Epithelial cell of proximal tubule (primary cell): ENCODE measurements at regions not wholly inside any gene's neighbourhood (a gene's known extent, or its start where the extent isn't known, plus 50 kb on each side); places are given as distances from the start of the nearest gene placed in this dataset.

Source experiments
- DNase-seq: peaks from one replicate; pipeline ENCODE4 v3.0.0-alpha.2; 2011; ENCODE audit warnings: low read depth
- H3K4me3 ChIP-seq: 2 replicates; pipeline ENCODE4 v1.5.1; 2011; ENCODE audit warnings: low read depth, mild to moderate bottlenecking, low read length
- CTCF ChIP-seq: conservative IDR thresholded peaks from 2 replicates; pipeline ENCODE4 v1.5.1; 2012; ENCODE audit warnings: low read depth, mild to moderate bottlenecking, low read length

DNA sequence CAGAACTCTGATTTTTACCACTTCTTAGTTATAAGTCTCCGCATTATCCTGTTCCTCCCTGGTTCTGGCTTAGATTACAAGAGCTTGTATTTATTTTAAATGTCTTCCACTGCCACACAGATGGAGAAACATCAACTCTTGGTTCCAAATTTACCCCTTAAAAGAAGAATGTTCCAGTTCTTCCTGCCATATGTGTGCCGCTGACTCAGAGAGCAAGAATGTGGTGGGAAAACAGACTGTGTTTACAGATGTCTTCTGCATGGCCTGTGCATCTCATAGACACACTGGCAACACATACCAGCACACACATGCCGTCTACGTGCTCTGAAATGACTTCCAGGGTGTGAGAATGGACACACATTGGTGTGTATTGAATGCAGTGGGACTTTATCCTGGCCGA, 383.0 kb downstream of the LRIG3 start:
- TF ChIP-seq CTCF: no peak
- DNase-seq: no peak
- H3K4me3 ChIP-seq: no peak overlapping the region

DNA sequence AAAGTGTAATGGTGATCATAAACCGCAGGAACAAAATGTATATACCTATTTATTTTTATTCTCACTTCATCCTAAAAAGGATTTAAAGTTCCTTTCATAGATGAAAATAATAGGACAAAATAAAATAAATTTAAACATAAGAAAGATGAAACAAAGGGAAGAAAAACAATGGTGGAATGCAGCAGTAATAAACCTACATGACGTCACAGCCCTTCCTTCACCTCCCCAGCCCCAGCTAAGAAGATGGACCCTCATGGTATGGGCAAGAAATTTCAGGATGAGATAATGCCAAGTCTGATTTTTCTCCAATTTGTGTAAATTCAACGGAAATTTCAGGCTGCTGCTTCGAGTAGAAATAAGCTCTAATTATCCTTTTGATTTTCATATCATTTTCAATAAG, 381.0 kb downstream of the LRIG3 start:
- no peak for TF ChIP-seq CTCF
- DNase-seq: no peak
- no peak overlapping the region for H3K4me3 ChIP-seq

DNA sequence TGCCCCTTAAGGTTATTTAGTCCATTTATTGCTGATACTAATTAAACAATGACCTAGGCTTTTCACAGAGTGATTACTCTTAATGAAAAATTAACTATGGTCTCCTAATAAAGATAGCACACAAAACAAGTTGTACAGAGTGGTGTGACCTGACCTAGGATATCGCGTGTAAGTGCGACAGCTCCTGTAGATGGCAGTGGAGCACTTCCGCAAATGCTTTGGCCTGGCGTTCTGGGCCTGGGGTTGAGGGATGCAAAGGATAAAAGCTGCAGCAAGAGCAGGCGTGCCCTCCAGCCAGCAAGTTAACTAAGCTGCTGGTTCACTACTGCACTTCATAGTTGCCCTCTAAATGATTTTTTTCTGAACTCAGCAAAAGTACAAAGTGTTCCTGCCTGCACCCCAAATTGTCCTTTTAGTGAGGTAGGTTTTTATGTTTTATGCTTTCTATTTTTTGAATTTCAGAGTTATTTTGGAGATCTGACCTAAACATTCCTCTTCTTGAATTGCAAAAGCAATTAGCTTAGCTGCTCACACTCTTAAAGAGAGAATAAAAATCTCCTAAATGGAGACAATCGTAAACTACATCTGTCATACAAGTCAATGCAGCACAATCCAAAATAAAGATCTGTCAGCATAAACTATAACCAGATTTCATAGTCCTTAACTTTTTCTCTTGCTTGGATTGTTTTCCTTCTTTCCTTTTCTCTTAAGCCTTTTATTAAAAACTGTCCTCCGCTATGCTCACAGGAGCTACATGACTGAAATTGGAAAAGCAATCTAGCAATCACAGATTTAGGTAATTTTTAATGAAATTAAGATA, 379.6 kb downstream of the LRIG3 start:
- DNase-seq: no peak
- peak; percentile 88 for TF ChIP-seq CTCF

GRCh38 chr12:58541300-58541690, 379.0 kb downstream of the LRIG3 start:
- no peak for DNase-seq
- no peak for TF ChIP-seq CTCF
- H3K4me3 ChIP-seq: no peak overlapping the region

More for the DNA sequence above, 379.6 kb downstream of the LRIG3 start:
- no peak overlapping the region for H3K4me3 ChIP-seq

DNA sequence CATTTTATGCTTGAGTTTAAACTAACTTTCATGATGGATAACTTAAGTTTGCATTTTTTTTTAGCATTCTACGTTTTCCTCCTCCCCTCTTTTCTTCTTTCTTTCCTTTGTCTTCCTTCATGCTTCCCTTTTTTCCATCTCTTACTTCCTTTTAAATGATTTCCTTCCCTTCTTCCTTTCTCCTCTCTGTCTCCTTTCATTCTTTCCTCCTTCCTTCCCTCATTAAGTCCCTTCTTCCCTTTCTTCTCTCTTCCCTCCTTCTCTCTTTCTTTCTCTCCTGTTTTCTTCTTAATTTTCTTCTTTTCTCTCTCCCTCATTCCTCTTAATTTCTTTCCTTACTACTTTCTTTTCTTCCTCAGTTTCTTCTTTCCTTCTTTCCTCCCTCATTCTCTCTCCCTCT, 376.0 kb downstream of the LRIG3 start:
- H3K4me3 ChIP-seq: no peak overlapping the region
- DNase-seq: no peak
- TF ChIP-seq CTCF: no peak

- no peak for TF ChIP-seq CTCF
- no peak overlapping the region for H3K4me3 ChIP-seq
- no peak for DNase-seq
Measured at GRCh38 chr12:58547217-58547616, 373.1 kb downstream of the LRIG3 start.

- H3K4me3 ChIP-seq: no peak overlapping the region
- TF ChIP-seq CTCF: no peak
- DNase-seq: no peak
Measured at GRCh38 chr12:58548801-58549200, 371.5 kb downstream of the LRIG3 start.
